H1 (cell line): ENCODE measurements at regions not wholly inside any gene's neighbourhood (a gene's known extent, or its start where the extent isn't known, plus 50 kb on each side); places are given as distances from the start of the nearest gene placed in this dataset.

Experiments used
- ATF2 ChIP-seq: IDR thresholded peaks from 2 replicates; pipeline ENCODE4 v1.6.1; 2012; ENCODE audit warnings: low read length, inconsistent platforms
- BCL11A ChIP-seq, 2 experiments: IDR thresholded peaks; one replicate each; pipeline ENCODE4 v1.6.1; 2011; ENCODE audit warnings: low read depth in 2 of 2, low read length in 2 of 2, mild to moderate bottlenecking in 2 of 2
- CBX5 ChIP-seq: fragments of 300-800, 300-1000 bp; sonication (generic); IDR thresholded peaks from 2 replicates; pipeline ENCODE4 v1.7.1; 2016; ENCODE audit warnings: antibody characterized with exemption, low read length, low read depth
- CTBP2 ChIP-seq: IDR thresholded peaks from 2 replicates; pipeline ENCODE4 v1.7.0; 2011; ENCODE audit warnings: borderline replicate concordance, mild to moderate bottlenecking, moderate library complexity, mixed read lengths, low read length; ENCODE audit not compliant: insufficient read depth, insufficient read length
- KDM4A ChIP-seq: IDR thresholded peaks from one replicate; pipeline ENCODE4 v1.7.1; 2012; ENCODE audit warnings: low read depth, mild to moderate bottlenecking, moderate library complexity, low read length, inconsistent platforms; ENCODE audit not compliant: severe bottlenecking
- RFX5 ChIP-seq: IDR thresholded peaks from 2 replicates; pipeline ENCODE4 v1.6.1; 2011; ENCODE audit warnings: low read depth, low read length, improper control_type of control experiment, borderline replicate concordance
- SP4 ChIP-seq: IDR thresholded peaks from 2 replicates; pipeline ENCODE4 v1.6.1; 2012; ENCODE audit warnings: low read length, inconsistent platforms

GRCh38 chr14:70256601-70257000 is 67.8 kb upstream of the SLC8A3 start (continued):
- TF ChIP-seq ATF2: no peak
- no peak for TF ChIP-seq RFX5
- no peak for TF ChIP-seq CTBP2
- TF ChIP-seq SP4: no peak
- TF ChIP-seq KDM4A: no peak
- TF ChIP-seq BCL11A (IDR thresholded peaks at IDR 0.05; ENCODE audit: low read depth in 2 of 2, low read length in 2 of 2): no peak
- no peak for TF ChIP-seq CBX5
